A673 (cell line): ENCODE measurements at regions not wholly inside any gene's neighbourhood (a gene's known extent, or its start where the extent isn't known, plus 50 kb on each side); places are given as distances from the start of the nearest gene placed in this dataset.
"Not testable (repeated sequence)": the region's sequence is repeated elsewhere in the genome, so short reads cannot be mapped to it uniquely, and the experiment has no call there.

Experiments used
- BruUV-seq: library from RNA; stranded (reverse); fragments of 400-500 nt; replicated peaks from 2 replicates; lab custom pipeline; 2021; lab: Mats Ljungman, UMichigan
- CTCF ChIA-PET: fragments of 300-600 bp; sonication (Branson Sonifier 250); formaldehyde crosslinking; loops from one replicate; lab custom pipeline; 2022; ENCODE audit warnings: antibody characterized with exemption; lab: Charles Lee
- POLR2A ChIA-PET: fragments of 300-600 bp; sonication (Branson Sonifier 250); formaldehyde crosslinking; loops from one replicate; lab custom pipeline; 2022; ENCODE audit warnings: antibody characterized with exemption; ENCODE audit not compliant: low non-redundant PET; lab: Charles Lee
- DNase-seq: peaks from one replicate; pipeline ENCODE4 v3.0.0-alpha.2; 2015; ENCODE audit warnings: low spot score
- H3K27ac ChIP-seq: fragments of 200-600 bp; sonication (generic); 2 replicates; pipeline ENCODE4 v1.5.1; 2016; ENCODE audit warnings: mixed run types, low read depth, mild to moderate bottlenecking, mixed read lengths, antibody characterized with exemption, low read length; ENCODE audit not compliant: poor library complexity, severe bottlenecking
- H3K27me3 ChIP-seq: fragments of 200-600 bp; sonication (generic); replicated peaks from 2 replicates; pipeline ENCODE4 v1.6.1; 2017; ENCODE audit warnings: mixed run types, low read depth, mild to moderate bottlenecking, mixed read lengths, antibody characterized with exemption, low read length; ENCODE audit not compliant: insufficient read depth, poor library complexity
- H3K36me3 ChIP-seq: fragments of 200-600 bp; sonication (generic); 2 replicates; pipeline ENCODE4 v1.6.1; 2016; ENCODE audit warnings: mixed run types, mild to moderate bottlenecking, mixed read lengths, antibody characterized with exemption, low read length; ENCODE audit not compliant: insufficient read depth, poor library complexity, severe bottlenecking
- H3K4me1 ChIP-seq: fragments of 200-600 bp; sonication (generic); 2 replicates; pipeline ENCODE4 v1.6.1; 2017; ENCODE audit warnings: mixed run types, mild to moderate bottlenecking, mixed read lengths, antibody characterized with exemption, low read length; ENCODE audit not compliant: insufficient read depth, poor library complexity, severe bottlenecking
- H3K4me3 ChIP-seq: fragments of 200-600 bp; sonication (generic); 2 replicates; pipeline ENCODE4 v1.5.1; 2016; ENCODE audit warnings: low read depth, mixed run types, mild to moderate bottlenecking, mixed read lengths, low read length; ENCODE audit not compliant: poor library complexity, severe bottlenecking
- H3K9me3 ChIP-seq: fragments of 200-600 bp; sonication (generic); 2 replicates; pipeline ENCODE4 v1.6.1; 2016; ENCODE audit warnings: mixed run types, low read depth, mild to moderate bottlenecking, mixed read lengths, antibody characterized with exemption, low read length; ENCODE audit not compliant: poor library complexity, severe bottlenecking
- EZH2 ChIP-seq: fragments of 200-600 bp; sonication (generic); IDR thresholded peaks from 2 replicates; pipeline ENCODE4 v1.6.1; 2017; ENCODE audit warnings: borderline replicate concordance, low read depth, mild to moderate bottlenecking, mixed read lengths, antibody characterized with exemption, low read length; ENCODE audit not compliant: poor library complexity, severe bottlenecking
- intact Hi-C: fragments of 100-400 bp; cut with micrococcal nuclease; formaldehyde crosslinking; loops from one replicate; pipeline ENCODE4 v1.10.0; 2022; ENCODE audit not compliant: unreplicated experiment
- TF ChIP-seq, protein P1 (sequence below): fragments of 300-800, 200-600 bp; sonication (generic); conservative IDR thresholded peaks from 2 replicates; pipeline ENCODE4 v1.5.1; 2017; ENCODE audit warnings: low read depth, mild to moderate bottlenecking, antibody characterized with exemption, low read length, moderate library complexity, mixed read lengths

DNA sequence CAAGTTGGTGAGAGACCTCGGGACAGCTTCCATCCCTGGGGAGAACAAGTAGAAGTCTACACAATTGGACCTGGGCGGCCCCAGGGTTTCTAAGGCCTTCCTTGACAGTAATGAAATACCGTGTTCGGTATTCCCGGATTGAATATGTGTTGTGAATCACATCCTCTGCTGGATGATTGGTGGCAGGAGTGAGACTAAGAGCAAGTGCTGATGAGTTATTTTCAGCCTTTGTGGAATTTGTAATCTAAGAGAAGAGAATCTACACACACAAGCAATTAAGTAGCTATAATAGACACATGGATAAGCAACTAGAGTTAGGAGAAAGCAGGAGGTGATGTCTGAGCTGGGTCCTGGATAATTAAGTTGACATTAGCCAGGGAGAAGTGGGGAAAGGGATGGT lies 64.8 kb upstream of the VWC2 start:
- no peaks in the 10 kb centered on the region for H3K36me3 ChIP-seq
- ChIA-PET POLR2A (no interaction called here), CTCF (no interaction called here)
- DNase-seq = no peak
- peaks cover 23% of the 10 kb centered on the region for H3K9me3 ChIP-seq
- intact Hi-C loops = no loop called here
- no peak overlapping the region for H3K27ac ChIP-seq
- no peaks in the 10 kb centered on the region for H3K4me1 ChIP-seq
- TF ChIP-seq, protein P1, sequence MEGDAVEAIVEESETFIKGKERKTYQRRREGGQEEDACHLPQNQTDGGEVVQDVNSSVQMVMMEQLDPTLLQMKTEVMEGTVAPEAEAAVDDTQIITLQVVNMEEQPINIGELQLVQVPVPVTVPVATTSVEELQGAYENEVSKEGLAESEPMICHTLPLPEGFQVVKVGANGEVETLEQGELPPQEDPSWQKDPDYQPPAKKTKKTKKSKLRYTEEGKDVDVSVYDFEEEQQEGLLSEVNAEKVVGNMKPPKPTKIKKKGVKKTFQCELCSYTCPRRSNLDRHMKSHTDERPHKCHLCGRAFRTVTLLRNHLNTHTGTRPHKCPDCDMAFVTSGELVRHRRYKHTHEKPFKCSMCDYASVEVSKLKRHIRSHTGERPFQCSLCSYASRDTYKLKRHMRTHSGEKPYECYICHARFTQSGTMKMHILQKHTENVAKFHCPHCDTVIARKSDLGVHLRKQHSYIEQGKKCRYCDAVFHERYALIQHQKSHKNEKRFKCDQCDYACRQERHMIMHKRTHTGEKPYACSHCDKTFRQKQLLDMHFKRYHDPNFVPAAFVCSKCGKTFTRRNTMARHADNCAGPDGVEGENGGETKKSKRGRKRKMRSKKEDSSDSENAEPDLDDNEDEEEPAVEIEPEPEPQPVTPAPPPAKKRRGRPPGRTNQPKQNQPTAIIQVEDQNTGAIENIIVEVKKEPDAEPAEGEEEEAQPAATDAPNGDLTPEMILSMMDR = no peak
- no peak for TF ChIP-seq EZH2
- H3K27me3 ChIP-seq = no peaks in the 10 kb centered on the region
- no TSS peak for BruUV-seq
- no peak overlapping the region for H3K4me3 ChIP-seq

DNA sequence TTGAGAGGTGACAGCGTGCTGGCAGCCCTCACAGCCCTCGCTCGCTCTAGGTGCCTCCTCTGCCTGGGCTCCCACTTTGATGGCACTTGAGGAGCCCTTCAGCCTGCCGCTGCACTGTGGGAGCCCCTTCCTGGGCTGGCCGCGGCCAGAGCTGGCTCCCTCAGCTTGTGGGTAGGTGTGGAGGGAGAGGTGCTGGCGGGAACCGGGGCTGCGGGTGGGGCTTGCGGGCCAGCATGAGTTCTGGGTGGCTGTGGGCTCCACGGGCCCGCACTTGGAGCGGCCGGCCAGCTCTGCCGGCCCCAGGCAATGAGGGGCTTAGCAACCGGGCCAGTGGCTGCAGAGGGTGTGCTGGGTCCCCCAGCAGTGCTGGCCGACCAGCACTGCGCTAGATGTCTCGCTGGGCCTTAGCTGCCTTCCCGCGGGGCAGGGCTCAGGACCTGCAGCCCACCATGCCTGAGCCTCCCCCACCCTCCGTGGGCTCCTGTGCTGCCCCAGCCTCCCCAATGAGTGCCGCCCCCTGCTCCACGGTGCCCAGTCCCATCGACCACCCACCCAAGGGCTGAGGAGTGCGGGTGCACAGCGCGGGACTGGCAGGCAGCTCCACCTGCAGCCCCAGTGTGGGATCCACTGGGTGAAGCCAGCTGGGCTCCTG lies 62.2 kb upstream of the VWC2 start:
- intact Hi-C loops, H3K4me3 ChIP-seq, H3K27me3 ChIP-seq, CTCF ChIA-PET, H3K36me3 ChIP-seq, POLR2A ChIA-PET, DNase-seq, BruUV-seq, H3K4me1 ChIP-seq, H3K27ac ChIP-seq: not testable (repeated sequence)
- peaks cover 25% of the 10 kb centered on the region for H3K9me3 ChIP-seq

GRCh38 chr7:49714182-49714581 lies 59.3 kb upstream of the VWC2 start:
- H3K9me3 ChIP-seq = peaks cover 19% of the 10 kb centered on the region
- no peak overlapping the region for H3K4me3 ChIP-seq
- H3K4me1 ChIP-seq = no peaks in the 10 kb centered on the region
- POLR2A ChIA-PET = no interaction called here
- intact Hi-C loops = no loop called here
- no peaks in the 10 kb centered on the region for H3K27me3 ChIP-seq
- DNase-seq = no peak
- H3K27ac ChIP-seq = no peak overlapping the region
- TF ChIP-seq EZH2 = no peak
- TF ChIP-seq, protein P1 = no peak
- CTCF ChIA-PET = no interaction called here
- BruUV-seq = no TSS peak
- H3K36me3 ChIP-seq = no peaks in the 10 kb centered on the region

DNA sequence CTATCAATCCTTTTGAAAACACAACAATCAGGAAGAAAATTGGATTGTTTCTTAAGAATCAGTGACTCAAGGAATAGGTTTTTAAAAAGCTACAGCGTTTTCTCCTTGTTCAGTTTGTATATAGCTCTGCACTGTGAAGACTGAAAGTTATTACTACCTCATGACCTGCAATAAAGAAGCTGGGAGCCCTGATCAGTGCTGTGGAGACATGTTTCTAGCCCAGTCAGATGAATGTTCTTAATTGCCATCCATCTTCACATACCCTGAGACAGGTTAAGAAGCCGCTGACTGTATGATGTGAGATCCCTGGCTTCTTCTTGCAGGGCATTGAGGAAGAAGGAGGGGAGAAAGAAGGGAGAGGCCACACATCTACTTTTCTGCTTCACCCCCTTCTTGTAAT lies 58.0 kb upstream of the VWC2 start:
- DNase-seq = no peak
- ChIA-PET POLR2A (no interaction called here), CTCF (no interaction called here)
- intact Hi-C loops = no loop called here
- Histone ChIP-seq H3K27ac (no peak overlapping the region), H3K27me3 (no peaks in the 10 kb centered on the region), H3K4me3 (no peak overlapping the region), H3K36me3 (no peaks in the 10 kb centered on the region), H3K4me1 (no peaks in the 10 kb centered on the region), H3K9me3 (peaks cover 10% of the 10 kb centered on the region)
- BruUV-seq = no TSS peak
- TF ChIP-seq EZH2 = no peak
- TF ChIP-seq, protein P1 = no peak
